ENCODE measurements at regions not wholly inside any gene's neighbourhood (a gene's known extent, or its start where the extent isn't known, plus 50 kb on each side); places are given as distances from the start of the nearest gene placed in this dataset.
"Not testable (repeated sequence)": the region's sequence is repeated elsewhere in the genome, so short reads cannot be mapped to it uniquely, and the experiment has no call there.

DNA sequence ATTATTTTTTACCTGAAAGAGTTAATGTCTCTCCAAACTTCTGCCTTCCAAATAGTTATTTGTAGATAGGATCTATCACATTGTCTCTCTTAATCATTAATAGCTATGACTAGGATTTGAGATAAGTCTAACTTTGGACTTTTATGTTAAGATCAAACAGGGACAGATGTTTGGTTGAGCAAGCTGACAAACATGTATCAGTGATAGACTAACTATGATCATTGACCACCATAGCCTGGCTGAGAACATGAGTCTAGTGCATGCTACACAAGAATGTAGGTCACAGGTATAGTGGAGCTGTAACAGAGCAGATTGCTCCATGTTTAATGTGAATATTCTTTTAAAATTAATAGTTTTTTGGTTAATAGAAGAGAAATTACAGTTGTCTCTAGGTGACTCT is 52.0 kb downstream of the SYT15B start:
- not testable (repeated sequence) for DNase-seq (ENCODE audit: low read depth)

DNA sequence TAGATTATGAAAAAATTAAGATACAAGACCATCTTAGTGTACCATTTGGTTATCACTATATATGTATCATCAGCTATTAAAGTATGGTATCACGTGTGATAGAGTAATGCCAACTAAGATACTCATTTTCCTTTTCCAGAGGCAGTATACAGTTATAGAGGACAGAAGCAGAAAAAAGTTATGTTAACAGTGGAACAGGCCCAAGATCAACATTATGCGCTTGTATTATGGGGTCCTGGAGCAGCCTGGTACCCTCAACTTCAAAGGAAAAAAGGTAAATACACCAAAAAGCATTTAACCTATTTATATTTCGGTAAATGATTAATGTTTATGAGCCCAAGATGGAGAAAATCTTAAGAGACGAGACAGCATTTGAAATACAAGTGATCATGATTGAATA is 52.9 kb downstream of the SYT15B start:
- not testable (repeated sequence) for DNase-seq (ENCODE audit: low read depth)

DNA sequence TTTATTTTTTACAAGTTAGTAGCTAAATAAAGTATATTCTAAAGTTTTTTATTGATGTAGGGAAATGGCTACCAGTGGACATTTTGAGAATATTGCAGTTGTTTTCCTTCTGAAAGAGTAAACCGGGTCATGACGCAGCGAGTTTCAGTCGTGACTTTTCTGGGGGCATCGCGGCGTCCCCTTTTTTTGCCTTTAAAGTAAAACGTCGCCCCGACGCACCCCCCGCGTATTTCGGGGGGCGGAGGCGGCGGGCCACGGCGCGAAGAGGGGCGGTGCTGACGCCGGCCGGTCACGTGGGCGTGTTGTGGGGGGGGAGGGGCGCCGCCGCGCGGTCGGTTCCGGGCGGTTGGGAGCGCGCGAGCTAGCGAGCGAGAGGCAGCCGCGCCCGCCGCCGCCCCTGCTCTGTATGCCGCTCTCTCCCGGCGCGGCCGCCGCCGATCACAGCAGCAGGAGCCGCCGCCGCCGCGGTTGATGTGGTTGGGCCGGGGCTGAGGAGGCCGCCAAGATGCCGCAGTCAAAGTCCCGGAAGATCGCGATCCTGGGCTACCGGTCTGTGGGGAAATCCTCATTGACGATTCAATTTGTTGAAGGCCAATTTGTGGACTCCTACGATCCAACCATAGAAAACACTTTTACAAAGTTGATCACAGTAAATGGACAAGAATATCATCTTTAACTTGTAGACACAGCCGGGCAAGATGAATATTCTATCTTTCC is 57.5 kb downstream of the SYT15B start:
- DNase-seq (ENCODE audit: low read depth), result peak; percentile 53

DNA sequence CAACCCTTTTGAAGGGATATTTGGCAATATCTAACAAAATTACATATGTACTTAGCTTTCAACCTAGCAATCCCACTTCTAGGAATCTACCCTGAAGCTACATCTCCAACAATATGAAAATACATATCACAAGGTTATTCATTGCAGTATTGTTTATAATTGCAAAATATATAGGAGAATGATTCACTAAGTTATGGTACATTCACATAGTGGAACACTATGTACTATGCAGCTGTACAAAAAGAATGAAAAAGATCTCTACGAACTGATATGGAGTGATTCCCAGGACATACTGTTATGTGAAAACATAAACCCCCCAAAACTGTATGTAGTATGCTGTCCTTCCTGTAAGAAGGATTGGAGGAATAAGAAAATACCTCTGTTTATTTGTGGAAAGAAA is 62.1 kb downstream of the SYT15B start:
- DNase-seq (ENCODE audit: low read depth), result not testable (repeated sequence)

DNA sequence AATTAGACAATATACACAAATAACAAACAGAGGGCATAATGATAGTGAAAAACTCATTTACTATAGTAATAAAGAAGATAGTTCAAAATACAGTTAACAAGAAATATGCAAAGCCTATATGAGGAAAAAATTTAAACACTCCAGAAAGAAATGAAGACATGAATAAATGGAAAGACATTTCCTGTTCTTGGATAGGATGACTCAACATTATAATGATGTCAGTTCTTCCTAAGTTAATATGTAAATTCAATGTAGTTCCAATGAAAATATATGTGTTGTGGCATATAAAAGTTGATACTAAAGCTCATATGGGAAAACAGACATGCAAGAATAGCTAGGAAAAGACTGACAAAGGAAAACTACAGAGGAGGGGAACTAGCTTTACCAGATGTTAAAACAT is 63.5 kb downstream of the SYT15B start:
- DNase-seq (ENCODE audit: low read depth), result not testable (repeated sequence)

DNA sequence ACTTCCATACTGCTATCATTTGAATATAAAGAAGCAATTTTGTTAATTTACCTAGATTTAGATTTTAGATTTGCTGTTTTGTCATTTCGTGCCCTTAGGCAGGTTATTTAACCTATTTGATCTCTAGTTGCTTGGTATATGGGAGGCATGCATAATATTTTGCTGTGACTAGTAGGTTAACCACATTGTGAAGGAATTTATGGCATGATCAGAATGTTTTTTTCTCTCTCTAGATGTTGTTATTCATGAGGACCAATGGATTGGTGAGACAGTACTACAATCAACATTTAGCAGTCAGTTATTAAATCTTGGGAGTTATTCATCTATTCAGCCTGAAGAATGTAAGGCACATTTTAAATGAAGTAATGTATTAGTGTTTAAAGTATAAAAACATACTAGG is 67.2 kb downstream of the SYT15B start:
- DNase-seq (ENCODE audit: low read depth), result not testable (repeated sequence)

DNA sequence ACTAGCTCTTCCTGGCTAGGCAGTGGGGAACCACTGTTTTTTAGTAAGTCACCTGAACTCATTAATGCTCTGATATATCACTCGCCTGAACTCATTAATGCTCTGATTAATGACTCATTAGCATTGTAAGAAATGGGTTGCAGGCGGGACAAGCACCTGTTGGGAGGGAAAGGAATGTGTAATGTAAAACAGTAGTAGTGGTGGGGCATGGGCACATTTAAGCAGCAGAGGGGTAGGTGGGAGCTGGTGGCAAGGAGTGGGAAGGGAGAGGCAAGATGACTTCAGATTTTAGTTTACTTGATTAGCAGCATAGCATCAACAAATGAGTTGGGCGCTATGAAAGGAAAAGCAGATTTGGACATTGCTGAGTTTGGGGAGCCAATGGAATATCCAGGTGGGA is 68.2 kb downstream of the SYT15B start:
- DNase-seq (ENCODE audit: low read depth), result not testable (repeated sequence)

DNA sequence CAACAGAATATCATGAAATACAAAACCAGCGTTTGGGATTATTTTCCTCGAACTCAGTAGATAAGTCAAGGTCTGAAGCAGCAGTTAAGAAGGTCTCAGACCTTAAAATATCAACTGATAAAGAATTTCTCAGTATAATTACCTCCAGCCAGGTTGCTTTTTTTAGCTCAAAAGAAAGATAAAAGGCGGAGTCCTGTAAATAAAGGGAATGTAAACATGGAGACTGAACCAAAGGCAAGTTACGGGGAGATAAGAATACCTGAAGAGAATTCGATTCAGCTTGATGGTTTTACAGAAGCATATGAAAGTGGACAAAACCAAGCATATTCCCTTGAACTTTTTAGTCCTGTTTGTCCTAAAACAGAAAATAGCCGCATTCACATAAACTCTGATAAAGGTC is 73.1 kb downstream of the SYT15B start:
- DNase-seq (ENCODE audit: low read depth), result not testable (repeated sequence)

DNA sequence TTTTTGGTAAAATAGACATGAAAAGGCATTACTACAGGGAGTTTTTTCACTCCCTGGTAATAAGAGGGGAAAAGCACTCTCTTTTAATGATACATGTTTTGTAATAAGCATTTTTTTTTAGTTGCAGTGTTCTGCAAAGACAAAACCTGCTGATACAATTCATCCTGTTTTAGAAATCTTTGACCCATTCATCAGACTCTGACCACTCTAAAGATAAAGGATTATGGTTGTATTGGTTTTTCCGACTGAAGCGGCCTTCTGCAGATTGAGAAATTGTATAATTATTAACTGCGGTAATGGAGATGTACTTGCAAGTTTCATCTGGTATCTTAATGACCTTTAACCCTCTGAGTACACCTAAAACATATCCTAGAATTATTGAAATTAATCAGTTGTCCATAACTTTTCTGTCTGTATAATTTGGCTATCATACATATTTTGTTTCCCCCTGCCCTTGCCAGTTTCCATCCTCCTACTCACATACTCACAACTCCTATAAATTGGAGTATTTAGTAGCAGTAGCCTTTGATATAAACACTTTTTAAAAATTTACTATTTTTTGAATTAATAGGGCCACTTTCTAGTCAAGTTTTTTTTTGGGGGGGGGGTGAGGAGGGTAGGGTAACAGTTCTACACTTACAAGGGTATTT is 79.4 kb downstream of the SYT15B start:
- DNase-seq (ENCODE audit: low read depth), result not testable (repeated sequence)

DNA sequence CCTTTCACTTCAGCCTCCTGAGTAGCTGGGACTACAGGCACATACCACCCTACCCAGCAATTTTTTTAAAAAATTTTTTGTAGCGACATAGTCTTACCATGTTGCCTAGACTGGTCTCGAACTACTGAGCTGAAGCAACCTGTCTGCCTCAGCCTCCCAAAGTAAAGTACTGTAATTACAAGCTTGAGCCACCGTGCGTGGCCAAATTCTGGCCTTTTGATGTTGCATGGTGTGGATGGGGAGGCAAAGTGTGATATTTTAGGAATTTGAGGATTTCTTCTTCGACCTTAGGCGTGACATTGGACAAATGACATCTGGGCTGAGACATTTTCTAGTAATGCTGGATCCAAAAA is 81.8 kb downstream of the SYT15B start:
- DNase-seq (ENCODE audit: low read depth), result not testable (repeated sequence)

DNA sequence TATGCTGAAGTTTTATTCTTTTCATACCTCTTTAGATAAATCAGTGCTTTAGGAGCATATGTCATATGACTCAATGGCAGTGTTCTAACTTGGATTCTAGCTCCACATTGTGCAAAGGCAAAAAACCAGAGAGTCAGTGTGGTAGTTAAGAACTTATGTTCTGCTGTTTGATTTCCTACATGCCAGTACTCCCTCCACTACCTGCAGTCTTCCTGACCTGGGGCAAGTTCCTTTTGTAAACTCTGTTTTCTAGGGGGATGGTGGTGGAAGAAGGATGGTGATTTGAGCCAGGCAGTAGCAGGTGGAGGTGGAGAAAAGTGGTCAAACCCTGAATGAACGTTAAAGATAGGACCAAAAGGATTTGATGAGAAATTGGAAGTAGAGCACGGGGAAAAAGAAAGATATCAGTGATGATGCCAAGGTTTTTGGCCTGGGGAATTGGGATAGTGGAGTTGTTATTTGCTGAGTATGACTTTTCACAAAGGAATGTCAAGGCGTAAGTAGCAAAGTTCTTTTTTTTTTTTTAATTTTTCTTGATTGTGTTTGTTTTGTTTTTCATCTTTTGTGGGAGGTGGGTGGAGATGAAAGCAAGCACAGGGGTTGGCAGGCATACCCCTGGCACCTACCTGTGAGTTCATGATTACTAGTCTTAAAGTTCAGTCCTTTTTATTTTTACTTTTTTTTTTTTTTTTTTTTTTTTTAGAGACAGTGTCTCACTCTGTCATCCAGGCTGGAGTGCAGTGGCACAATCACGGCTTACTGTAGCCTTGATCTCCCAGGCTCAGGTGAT is 82.3 kb downstream of the SYT15B start:
- not testable (repeated sequence) for DNase-seq (ENCODE audit: low read depth)

DNA sequence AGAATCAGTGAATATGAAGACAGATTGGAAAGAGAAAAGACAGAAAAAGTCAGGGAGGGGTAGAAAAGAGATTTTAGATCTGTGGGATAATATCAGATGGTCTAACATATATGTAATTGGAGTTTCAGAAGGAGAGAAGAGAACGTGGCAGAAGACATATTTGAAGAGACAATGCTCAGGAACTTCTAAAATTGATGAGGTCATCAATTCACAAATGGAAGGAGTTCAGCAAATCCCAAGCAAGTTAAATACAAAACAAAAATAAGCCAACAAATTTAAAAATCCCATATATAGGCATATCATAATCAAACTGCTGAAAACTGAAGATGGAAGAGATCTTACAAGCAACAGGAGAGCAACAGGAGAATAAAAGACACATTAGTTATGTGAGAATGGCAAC is 87.3 kb downstream of the SYT15B start:
- not testable (repeated sequence) for DNase-seq (ENCODE audit: low read depth)

DNA sequence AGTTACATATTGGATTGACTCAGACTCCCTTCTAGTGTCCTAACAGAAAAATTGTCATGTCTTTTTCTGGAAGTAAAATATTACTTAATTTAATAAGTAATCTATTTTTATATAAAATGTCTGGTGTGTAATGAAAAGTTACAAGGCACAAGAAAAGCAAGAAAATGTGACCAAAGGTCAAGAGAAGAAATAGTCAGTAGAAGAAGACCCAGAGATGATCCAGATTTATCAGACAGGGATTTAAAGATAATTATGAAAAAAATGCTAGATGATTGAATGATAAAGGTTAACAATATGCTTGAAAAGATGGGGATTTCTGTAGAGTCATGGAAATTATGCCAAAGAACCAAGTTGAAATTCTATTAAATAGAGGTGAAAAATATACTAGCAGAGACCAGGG is 87.8 kb downstream of the SYT15B start:
- DNase-seq (ENCODE audit: low read depth), result not testable (repeated sequence)

DNA sequence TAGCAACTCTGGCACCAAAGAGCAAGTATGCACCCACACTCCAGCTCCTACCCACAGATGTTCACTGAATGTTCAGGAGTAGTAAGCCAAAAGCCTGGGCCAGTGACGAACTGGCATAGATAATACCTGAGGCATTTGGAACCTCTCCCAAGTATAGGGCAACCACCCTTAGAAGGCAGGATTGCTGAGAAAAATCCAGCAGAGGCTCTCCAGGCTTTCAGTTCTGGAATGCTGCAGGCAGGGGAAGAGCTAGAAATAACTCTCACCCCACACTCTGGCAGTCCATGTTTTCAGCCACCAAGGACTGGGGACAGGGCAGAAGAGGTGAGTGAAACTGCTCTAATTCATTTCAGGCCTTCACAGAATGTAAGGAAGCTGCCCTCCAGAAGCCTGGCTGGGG is 90.3 kb downstream of the SYT15B start:
- DNase-seq (ENCODE audit: low read depth), result not testable (repeated sequence)

DNA sequence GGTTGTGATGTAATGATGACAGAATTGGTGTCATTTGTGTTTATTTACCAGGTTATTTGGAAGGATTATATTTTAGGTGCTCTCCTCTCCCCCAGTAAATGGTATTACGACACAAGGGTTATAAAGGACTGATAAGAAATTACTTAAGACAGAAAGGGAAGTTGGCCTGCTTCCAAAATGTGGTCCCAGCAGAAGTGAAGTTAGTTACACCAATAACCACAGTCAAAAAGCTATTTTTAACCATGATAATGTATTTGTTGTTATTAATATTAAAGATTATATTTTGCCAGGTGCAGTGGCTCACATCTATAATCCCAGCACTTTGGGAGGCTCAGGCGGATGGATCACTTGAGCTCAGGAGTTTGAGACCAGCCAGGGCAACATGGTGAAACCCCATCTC is 92.5 kb downstream of the SYT15B start:
- DNase-seq (ENCODE audit: low read depth), result not testable (repeated sequence)

DNA sequence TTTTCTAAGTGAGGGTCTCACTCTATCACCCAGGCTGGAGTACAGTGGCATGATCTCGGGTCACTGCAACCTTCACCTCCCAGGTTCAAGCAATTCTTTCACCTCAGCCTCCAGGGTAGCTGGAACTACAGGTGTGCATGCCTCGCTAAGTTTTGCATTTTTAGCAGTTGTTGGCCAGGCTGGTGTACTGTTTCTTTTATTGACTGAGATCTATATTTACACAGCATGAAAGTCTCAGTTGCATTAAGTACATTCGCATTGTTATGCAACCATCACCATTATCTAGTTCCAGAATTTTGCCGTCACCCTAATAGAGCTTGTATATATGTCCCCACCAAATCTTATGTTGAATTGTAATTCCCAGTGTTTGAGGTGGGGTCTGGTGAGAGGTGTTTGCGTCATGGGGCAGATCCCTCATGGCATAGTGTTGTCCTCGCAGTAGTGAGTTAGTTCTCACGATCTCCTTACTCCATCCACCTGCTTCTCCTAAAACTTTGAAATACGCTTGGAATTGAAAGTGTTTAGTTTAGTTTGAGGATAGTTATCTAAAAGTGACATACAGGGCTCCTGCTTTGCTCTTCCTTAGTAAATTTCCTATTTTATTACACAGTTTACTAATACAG is 101.3 kb downstream of the SYT15B start:
- DNase-seq (ENCODE audit: low read depth), result not testable (repeated sequence)

DNA sequence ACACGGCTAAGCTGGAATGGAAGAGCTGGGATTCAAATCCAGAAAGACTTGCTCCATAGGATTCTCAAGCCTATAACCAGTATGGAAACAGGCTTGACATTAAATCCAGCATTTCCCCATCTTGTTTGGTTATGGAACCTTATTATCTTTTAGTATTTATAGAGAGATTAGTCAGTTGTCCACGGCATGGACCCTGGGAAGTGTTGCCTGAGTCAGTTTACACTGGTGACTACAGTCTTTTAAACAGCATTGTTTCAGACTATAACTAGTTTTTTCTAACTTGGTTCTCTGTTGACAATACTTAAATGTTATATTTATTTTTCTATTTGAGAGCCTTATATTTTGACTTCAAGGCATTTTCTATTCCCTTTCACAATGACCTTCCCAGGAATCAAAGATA is 106.7 kb downstream of the SYT15B start:
- not testable (repeated sequence) for DNase-seq (ENCODE audit: low read depth)

DNA sequence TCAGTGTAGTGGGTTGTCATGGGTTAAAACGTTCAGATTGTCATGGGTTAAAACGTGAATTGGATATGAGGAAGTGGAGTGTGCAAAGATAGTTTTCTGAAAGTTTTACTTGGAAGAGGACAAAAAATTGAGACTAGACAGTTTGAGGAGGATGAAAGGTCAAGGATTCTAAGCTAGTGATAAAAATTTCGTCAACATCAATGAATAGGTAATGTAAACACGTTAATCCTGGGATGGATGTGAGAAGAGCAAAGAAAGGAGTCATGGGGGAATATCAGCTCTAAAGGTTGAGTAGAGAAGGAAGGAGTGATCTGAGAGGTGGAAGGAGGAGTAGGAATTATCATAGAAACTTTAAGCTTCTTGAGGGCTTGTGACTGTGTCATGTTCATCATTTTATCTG is 109.2 kb downstream of the SYT15B start:
- DNase-seq (ENCODE audit: low read depth), result not testable (repeated sequence)

DNA sequence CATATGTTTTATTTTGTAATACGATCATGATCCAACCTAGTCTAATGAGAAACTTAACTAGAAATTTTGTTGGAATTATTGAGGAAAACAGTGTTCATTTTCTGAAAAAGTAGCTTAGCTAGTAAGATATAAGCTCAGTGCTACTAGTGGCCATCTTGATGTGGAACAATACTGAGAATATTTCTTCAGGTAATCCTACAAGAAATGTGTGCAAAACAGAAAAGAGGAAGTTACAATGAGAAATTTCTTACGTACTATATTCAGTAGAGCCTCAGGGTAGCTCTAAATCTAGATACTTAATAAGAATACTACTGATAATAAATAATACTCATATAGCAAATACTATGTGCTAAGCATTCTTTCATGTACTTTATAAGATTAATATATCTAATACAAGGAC is 114.8 kb downstream of the SYT15B start:
- DNase-seq (ENCODE audit: low read depth), result not testable (repeated sequence)

DNA sequence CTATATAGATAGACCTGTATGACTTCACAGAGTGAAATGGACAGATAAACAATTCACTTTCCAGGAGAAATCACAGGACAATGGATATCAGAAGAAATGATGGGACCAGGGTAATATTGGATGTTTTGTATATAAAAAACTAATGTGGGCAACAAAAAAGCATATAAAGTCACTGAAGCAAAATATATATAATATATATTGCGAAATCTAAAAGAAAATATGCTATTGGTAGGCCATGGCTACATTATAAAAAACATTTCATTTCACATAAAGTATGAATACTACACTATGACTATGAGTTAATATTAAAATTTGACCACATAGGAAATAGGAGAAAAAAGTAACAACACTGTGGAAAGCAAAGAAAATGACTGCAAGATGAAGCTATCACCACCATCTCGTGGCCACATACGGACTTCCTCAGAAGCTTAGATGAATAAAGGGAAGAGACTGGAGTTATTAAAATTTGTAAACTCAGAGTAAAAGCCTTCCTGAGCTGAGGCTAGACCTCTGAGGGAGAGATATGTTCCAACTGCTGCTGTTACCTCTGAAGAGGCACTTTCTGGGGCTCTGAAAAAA is 115.8 kb downstream of the SYT15B start:
- not testable (repeated sequence) for DNase-seq (ENCODE audit: low read depth)

DNA sequence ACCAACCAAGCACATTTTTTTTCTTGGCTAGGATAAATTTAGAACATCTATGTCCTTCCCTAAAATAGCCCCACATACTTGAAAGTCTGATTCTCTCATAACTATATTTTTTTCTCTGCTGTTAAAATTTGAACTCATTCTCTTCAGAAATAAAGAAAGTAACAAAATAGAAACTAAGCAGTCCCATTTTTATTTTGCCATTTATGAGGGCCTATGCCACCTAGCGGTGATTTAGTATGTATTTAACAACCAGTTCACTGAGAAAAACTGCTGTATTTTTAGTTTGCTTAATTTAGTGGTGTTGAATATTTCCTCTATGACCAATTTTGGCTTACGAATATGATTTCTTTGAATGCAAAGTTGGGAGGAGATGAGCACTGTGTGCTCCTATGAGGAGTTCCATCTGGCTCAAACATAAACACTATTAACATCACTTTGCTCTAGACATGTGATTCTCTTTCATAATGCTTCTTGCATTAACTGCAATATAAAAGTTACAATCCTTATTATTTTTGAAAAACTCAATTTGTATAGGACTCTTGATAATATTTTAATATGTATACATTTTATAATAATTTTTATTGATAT is 116.6 kb downstream of the SYT15B start:
- DNase-seq (ENCODE audit: low read depth), result not testable (repeated sequence)

DNA sequence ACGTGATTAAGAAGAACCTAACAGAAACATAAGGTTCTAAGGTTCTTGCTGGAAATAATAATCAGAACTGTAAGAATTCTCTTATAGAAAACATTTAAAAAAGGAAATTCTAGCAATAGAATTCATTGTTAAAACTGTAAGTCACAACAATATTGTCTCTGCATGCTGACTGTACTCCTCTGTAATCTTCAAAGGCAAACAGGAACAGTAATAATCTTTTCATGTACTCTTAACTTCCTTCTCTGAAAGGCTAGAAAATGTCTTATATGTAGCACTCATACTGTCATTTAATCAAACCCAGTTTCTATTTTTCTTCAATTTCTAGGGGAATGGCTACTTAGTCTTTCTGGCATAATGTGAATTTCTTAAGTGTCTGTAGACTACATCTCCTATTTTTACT is 103.5 kb upstream of the AGAP9 start:
- DNase-seq (ENCODE audit: low read depth), result not testable (repeated sequence)
